H9 (cell line): ENCODE measurements at regions not wholly inside any gene's neighbourhood (a gene's known extent, or its start where the extent isn't known, plus 50 kb on each side); places are given as distances from the start of the nearest gene placed in this dataset.

Experiments
- DNase-seq: peaks from one replicate; pipeline ENCODE4 v3.0.0-alpha.2; 2017
- H2AFZ ChIP-seq: one replicate; pipeline ENCODE4 v1.6.1; 2013; ENCODE audit warnings: mild to moderate bottlenecking, low read length, control low read depth, moderate library complexity
- H2AK5ac ChIP-seq: 2 replicates; pipeline ENCODE4 v1.6.1; 2013; ENCODE audit warnings: low read length, control low read depth, mixed read lengths; ENCODE audit not compliant: insufficient read length
- H2BK120ac ChIP-seq: one replicate; pipeline ENCODE4 v1.6.1; 2013; ENCODE audit warnings: low read depth, mild to moderate bottlenecking, low read length, control low read depth, inconsistent platforms; ENCODE audit not compliant: poor library complexity, severe bottlenecking
- H2BK12ac ChIP-seq: 2 replicates; pipeline ENCODE4 v1.6.1; 2013; ENCODE audit warnings: low read length, control low read depth, mixed read lengths, low read depth; ENCODE audit not compliant: insufficient read length
- H2BK15ac ChIP-seq: 2 replicates; pipeline ENCODE4 v1.6.1; 2013; ENCODE audit warnings: low read depth, low read length, control low read depth
- H2BK20ac ChIP-seq: one replicate; pipeline ENCODE4 v1.6.1; 2013; ENCODE audit warnings: low read depth, mild to moderate bottlenecking, low read length, control low read depth, inconsistent platforms; ENCODE audit not compliant: poor library complexity, severe bottlenecking
- H2BK5ac ChIP-seq: 2 replicates; pipeline ENCODE4 v1.6.1; 2013; ENCODE audit warnings: low read length, control low read depth, mixed read lengths; ENCODE audit not compliant: insufficient read length
- H3K14ac ChIP-seq: 2 replicates; pipeline ENCODE4 v1.6.1; 2013; ENCODE audit warnings: low read length, control low read depth; ENCODE audit not compliant: insufficient read depth
- H3K18ac ChIP-seq: 2 replicates; pipeline ENCODE4 v1.6.1; 2013; ENCODE audit warnings: low read depth, mild to moderate bottlenecking, mixed read lengths, low read length, control low read depth; ENCODE audit not compliant: insufficient read length
- H3K23ac ChIP-seq: 2 replicates; pipeline ENCODE4 v1.6.1; 2013; ENCODE audit warnings: low read length, control low read depth, mixed read lengths, low read depth; ENCODE audit not compliant: insufficient read length
- H3K23me2 ChIP-seq: 2 replicates; pipeline ENCODE4 v1.6.1; 2013; ENCODE audit warnings: low read depth, mild to moderate bottlenecking, mixed read lengths, low read length, control low read depth; ENCODE audit not compliant: insufficient read length, poor library complexity, severe bottlenecking
- H3K27ac ChIP-seq: 2 replicates; pipeline ENCODE4 v1.5.1; 2013; ENCODE audit warnings: low read length, control low read depth, mixed read lengths, low read depth; ENCODE audit not compliant: insufficient read length
- H3K27me3 ChIP-seq: 2 replicates; pipeline ENCODE4 v1.6.1; 2013; ENCODE audit warnings: low read length, control low read depth, inconsistent platforms; ENCODE audit not compliant: insufficient read depth
- H3K4ac ChIP-seq: 2 replicates; pipeline ENCODE4 v1.6.1; 2013; ENCODE audit warnings: low read depth, mild to moderate bottlenecking, control low read depth, inconsistent platforms, low read length, moderate library complexity
- H3K4me1 ChIP-seq: 2 replicates; pipeline ENCODE4 v1.6.1; 2013; ENCODE audit warnings: low read length, control low read depth, inconsistent platforms; ENCODE audit not compliant: insufficient read depth
- H3K4me2 ChIP-seq: 2 replicates; pipeline ENCODE4 v1.6.1; 2013; ENCODE audit warnings: low read length, control low read depth, mixed read lengths; ENCODE audit not compliant: insufficient read length, insufficient read depth
- H3K56ac ChIP-seq: 2 replicates; pipeline ENCODE4 v1.6.1; 2013; ENCODE audit warnings: low read depth, mild to moderate bottlenecking, mixed read lengths, low read length, control low read depth; ENCODE audit not compliant: insufficient read length
- H3K79me1 ChIP-seq: 2 replicates; pipeline ENCODE4 v1.6.1; 2013; ENCODE audit warnings: low read depth, mild to moderate bottlenecking, moderate library complexity, low read length, control low read depth, inconsistent platforms; ENCODE audit not compliant: insufficient read depth, poor library complexity, severe bottlenecking
- H3K79me2 ChIP-seq: 2 replicates; pipeline ENCODE4 v1.6.1; 2013; ENCODE audit warnings: low read length, control low read depth, inconsistent platforms; ENCODE audit not compliant: insufficient read depth
- H3K9ac ChIP-seq: 2 replicates; pipeline ENCODE4 v1.6.1; 2013; ENCODE audit warnings: low read length, control low read depth, mixed read lengths; ENCODE audit not compliant: insufficient read length; ENCODE audit errors: extremely low read depth
- H3K9me3 ChIP-seq: one replicate; pipeline ENCODE4 v1.6.1; 2013; ENCODE audit warnings: low read depth, low read length, inconsistent platforms; ENCODE audit not compliant: control insufficient read depth
- H3T11ph ChIP-seq: one replicate; pipeline ENCODE4 v1.6.1; 2013; ENCODE audit warnings: mild to moderate bottlenecking, low read length, control low read depth, inconsistent platforms
- H4K20me1 ChIP-seq: one replicate; pipeline ENCODE4 v1.6.1; 2013; ENCODE audit not compliant: control insufficient read depth, insufficient read length, insufficient read depth
- H4K5ac ChIP-seq: 2 replicates; pipeline ENCODE4 v1.6.1; 2013; ENCODE audit warnings: low read depth, mild to moderate bottlenecking, mixed read lengths, low read length, control low read depth; ENCODE audit not compliant: insufficient read length
- H4K8ac ChIP-seq: replicated peaks from 2 replicates; pipeline ENCODE4 v1.6.1; 2013; ENCODE audit warnings: low read length, control low read depth, mixed read lengths, low read depth; ENCODE audit not compliant: insufficient read length
- H4K91ac ChIP-seq: 2 replicates; pipeline ENCODE4 v1.6.1; 2013; ENCODE audit warnings: low read depth, mild to moderate bottlenecking, moderate library complexity, mixed read lengths, low read length, control low read depth; ENCODE audit not compliant: insufficient read length
- H3K27ac Mint-ChIP-seq, 3 experiments: 2 replicates in 2 of 3; 3 replicates in 1 of 3; pipeline ENCODE4 v1.8.0; 2020 to 2021; ENCODE audit warnings: mixed read lengths in 3 of 3, mild to moderate bottlenecking in 1 of 3, moderate library complexity in 1 of 3
- H3K27me3 Mint-ChIP-seq: 2 replicates; pipeline ENCODE4 v1.8.0; 2021; ENCODE audit warnings: low read depth, mild to moderate bottlenecking, moderate library complexity, mixed read lengths
- H3K36me3 Mint-ChIP-seq, 3 experiments: 2 replicates in 2 of 3; 3 replicates in 1 of 3; pipeline ENCODE4 v1.8.0; 2020 to 2021; ENCODE audit warnings: low read depth in 3 of 3, mixed read lengths in 3 of 3; ENCODE audit not compliant: insufficient read depth in 1 of 3
- H3K4me1 Mint-ChIP-seq, 2 experiments: 2 replicates each; pipeline ENCODE4 v1.8.0; 2020; ENCODE audit warnings: mixed read lengths in 2 of 2
- H3K4me3 Mint-ChIP-seq, 2 experiments: 2 replicates in 1 of 2; 3 replicates in 1 of 2; pipeline ENCODE4 v1.8.0; 2020 to 2021; ENCODE audit warnings: mild to moderate bottlenecking in 2 of 2, mixed read lengths in 2 of 2, moderate library complexity in 1 of 2
- H3K9me3 Mint-ChIP-seq, 2 experiments: 2 replicates in 1 of 2; 3 replicates in 1 of 2; pipeline ENCODE4 v1.8.0; 2020; ENCODE audit warnings: mild to moderate bottlenecking in 2 of 2, mixed read lengths in 2 of 2, moderate library complexity in 1 of 2
- WGBS: extraction: QIAGEN DNeasy Blood & Tissue Kit; methylation state at CpG from one replicate; pipeline ENCODE4 v1.1.7; 2013; ENCODE audit warnings: missing lambda C conversion rate, low lambda C conversion rate, mixed read lengths; ENCODE audit not compliant: insufficient read length; ENCODE audit errors: extremely low coverage; 5-methylcytosine and 5-hydroxymethylcytosine counted together
- TF ChIP-seq, protein P1 (sequence below): fragments of 200-600 bp; sonication (generic); conservative IDR thresholded peaks from 3 replicates; pipeline ENCODE4 v1.8.0; 2021; ENCODE audit warnings: antibody characterized with exemption, mild to moderate bottlenecking

DNA sequence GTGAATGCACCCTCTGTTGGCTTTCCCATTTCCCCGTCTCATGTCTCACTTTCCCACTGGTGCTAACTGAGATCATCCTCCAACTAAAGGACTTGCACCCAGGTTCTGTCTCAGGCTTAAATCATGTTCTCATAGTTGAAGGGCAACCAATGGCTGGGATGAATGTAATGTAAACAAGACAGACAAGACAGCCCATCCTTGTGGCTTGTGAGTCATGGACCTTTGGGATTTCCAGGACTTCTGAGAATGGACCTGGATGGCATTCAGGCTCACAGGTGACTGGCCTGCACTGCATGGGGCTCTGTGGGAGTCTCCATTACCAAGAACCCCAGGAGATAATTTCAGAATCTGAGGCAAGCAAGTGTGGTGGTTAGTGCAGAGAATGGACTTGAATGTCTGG is 347.5 kb downstream of the HAPSTR1 start:
- Mint-ChIP-seq H3K27me3 (no peaks in the 10 kb centered on the region; the same call in 1 of the 2 replicates), H3K36me3 (peaks cover 0 to 9% (median 5%) of the 10 kb centered on the region in 3 experiments; a peak in 4 of 7 replicates), H3K4me1 (peaks cover 24 to 27% of the 10 kb centered on the region in 2 experiments), H3K9me3 (peaks cover 7 to 9% of the 10 kb centered on the region in 2 experiments; a peak in 4 of 5 replicates), H3K4me3 (no peak overlapping the region), H3K27ac (no peak overlapping the region)
- Histone ChIP-seq H3K9ac (no peak overlapping the region), H2BK5ac (no peak overlapping the region), H3K4me1 (peaks cover 9% of the 10 kb centered on the region), H2AK5ac (no peak overlapping the region), H4K5ac (no peak overlapping the region), H2AFZ (no peak overlapping the region), H3K23ac (no peak overlapping the region), H2BK12ac (no peak overlapping the region), H3K27me3 (no peaks in the 10 kb centered on the region), H3K23me2 (no peaks in the 10 kb centered on the region), H3T11ph (no peak overlapping the region), H2BK120ac (no peak overlapping the region), H3K79me1 (no peaks in the 10 kb centered on the region), H3K18ac (no peak overlapping the region), H3K27ac (no peak overlapping the region), H3K4ac (no peak overlapping the region), H3K9me3 (peaks cover 6% of the 10 kb centered on the region), H2BK20ac (no peak overlapping the region), H3K4me2 (no peak overlapping the region), H4K8ac (no peak overlapping the region), H3K56ac (no peak overlapping the region), H3K79me2 (no peaks in the 10 kb centered on the region), H4K91ac (no peak overlapping the region), H2BK15ac (no peak overlapping the region), H4K20me1 (no peaks in the 10 kb centered on the region), H3K14ac (no peak overlapping the region)
- no peak for DNase-seq
- TF ChIP-seq, protein P1, sequence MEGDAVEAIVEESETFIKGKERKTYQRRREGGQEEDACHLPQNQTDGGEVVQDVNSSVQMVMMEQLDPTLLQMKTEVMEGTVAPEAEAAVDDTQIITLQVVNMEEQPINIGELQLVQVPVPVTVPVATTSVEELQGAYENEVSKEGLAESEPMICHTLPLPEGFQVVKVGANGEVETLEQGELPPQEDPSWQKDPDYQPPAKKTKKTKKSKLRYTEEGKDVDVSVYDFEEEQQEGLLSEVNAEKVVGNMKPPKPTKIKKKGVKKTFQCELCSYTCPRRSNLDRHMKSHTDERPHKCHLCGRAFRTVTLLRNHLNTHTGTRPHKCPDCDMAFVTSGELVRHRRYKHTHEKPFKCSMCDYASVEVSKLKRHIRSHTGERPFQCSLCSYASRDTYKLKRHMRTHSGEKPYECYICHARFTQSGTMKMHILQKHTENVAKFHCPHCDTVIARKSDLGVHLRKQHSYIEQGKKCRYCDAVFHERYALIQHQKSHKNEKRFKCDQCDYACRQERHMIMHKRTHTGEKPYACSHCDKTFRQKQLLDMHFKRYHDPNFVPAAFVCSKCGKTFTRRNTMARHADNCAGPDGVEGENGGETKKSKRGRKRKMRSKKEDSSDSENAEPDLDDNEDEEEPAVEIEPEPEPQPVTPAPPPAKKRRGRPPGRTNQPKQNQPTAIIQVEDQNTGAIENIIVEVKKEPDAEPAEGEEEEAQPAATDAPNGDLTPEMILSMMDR: no peak
- WGBS: no CpG with 5 or more reads among the region's 1 CpG
